Umbilical cord (tissue), 1 donor: ENCODE measurements at regions not wholly inside any gene's neighbourhood (a gene's known extent, or its start where the extent isn't known, plus 50 kb on each side); places are given as distances from the start of the nearest gene placed in this dataset.

Experiments used
- DNase-seq: peaks from one replicate; pipeline ENCODE4 v3.0.0-alpha.2; 2015; ENCODE audit warnings: low spot score

GRCh38 chr12:24476310-24476709 is 472.6 kb downstream of the BCAT1 start:
- DNase-seq = no peak

- DNase-seq = no peak
These were observed 473.6 kb downstream of the BCAT1 start for GRCh38 chr12:24475337-24475736.

GRCh38 chr12:24473097-24473496 is 475.8 kb downstream of the BCAT1 start:
- DNase-seq = peak; percentile 34

- no peak for DNase-seq
These were observed 478.9 kb downstream of the BCAT1 start for GRCh38 chr12:24470050-24470449.

GRCh38 chr12:24469089-24469488 is 479.8 kb downstream of the BCAT1 start:
- DNase-seq = no peak

GRCh38 chr12:24467226-24467625 is 481.7 kb downstream of the BCAT1 start:
- DNase-seq = no peak

GRCh38 chr12:24463375-24463774 is 485.5 kb downstream of the BCAT1 start:
- no peak for DNase-seq

- no peak for DNase-seq
These were observed 486.0 kb downstream of the BCAT1 start for GRCh38 chr12:24462946-24463345.

- no peak for DNase-seq
These were observed 488.4 kb downstream of the BCAT1 start for GRCh38 chr12:24460506-24460905.

GRCh38 chr12:24460099-24460498 is 488.8 kb downstream of the BCAT1 start:
- peak; percentile 27 for DNase-seq

- DNase-seq = no peak
These were observed 493.1 kb downstream of the BCAT1 start for GRCh38 chr12:24455811-24456210.

GRCh38 chr12:24447678-24448077 is 498.2 kb upstream of the SOX5 start:
- DNase-seq = no peak

GRCh38 chr12:24446287-24446686 is 496.8 kb upstream of the SOX5 start:
- no peak for DNase-seq

- DNase-seq = no peak
These were observed 495.2 kb upstream of the SOX5 start for GRCh38 chr12:24444634-24445033.

- DNase-seq = peak; percentile 11
These were observed 492.0 kb upstream of the SOX5 start for GRCh38 chr12:24441458-24441857.

GRCh38 chr12:24436667-24437066 is 487.2 kb upstream of the SOX5 start:
- no peak for DNase-seq

GRCh38 chr12:24431872-24432271 is 482.4 kb upstream of the SOX5 start:
- DNase-seq = no peak

- DNase-seq = no peak
These were observed 478.3 kb upstream of the SOX5 start for GRCh38 chr12:24427776-24428175.

- peak; percentile 83 for DNase-seq
These were observed 476.1 kb upstream of the SOX5 start for GRCh38 chr12:24425601-24425970.

GRCh38 chr12:24424889-24425600 is 475.6 kb upstream of the SOX5 start:
- peak; percentile 34 for DNase-seq

GRCh38 chr12:24424376-24424775 is 474.9 kb upstream of the SOX5 start:
- no peak for DNase-seq

GRCh38 chr12:24423611-24424010 is 474.1 kb upstream of the SOX5 start:
- no peak for DNase-seq

GRCh38 chr12:24421759-24422158 is 472.3 kb upstream of the SOX5 start:
- DNase-seq = no peak

- peak; percentile 28 for DNase-seq
These were observed 468.7 kb upstream of the SOX5 start for GRCh38 chr12:24418157-24418556.
